GM06990 (cell line): ENCODE measurements at regions not wholly inside any gene's neighbourhood (a gene's known extent, or its start where the extent isn't known, plus 50 kb on each side); places are given as distances from the start of the nearest gene placed in this dataset.
"Not testable (repeated sequence)": the region's sequence is repeated elsewhere in the genome, so short reads cannot be mapped to it uniquely, and the experiment has no call there.

ENCODE experiments used
- DNase-seq: peaks from one replicate; pipeline ENCODE4 v3.0.0-alpha.2; 2011; ENCODE audit not compliant: insufficient read length; ENCODE audit errors: extremely low read depth
- H3K27me3 ChIP-seq: replicated peaks from 2 replicates; pipeline ENCODE4 v1.6.0; 2011; ENCODE audit warnings: low read length; ENCODE audit not compliant: control insufficient read depth, insufficient read depth
- H3K36me3 ChIP-seq: 2 replicates; pipeline ENCODE4 v1.5.1; 2011; ENCODE audit warnings: low read length; ENCODE audit not compliant: control insufficient read depth, insufficient read depth
- H3K4me3 ChIP-seq: replicated peaks from 2 replicates; pipeline ENCODE4 v1.5.1; 2011; ENCODE audit warnings: low read depth, mild to moderate bottlenecking, control low read depth, low read length
- TF ChIP-seq, protein P1 (sequence below): IDR thresholded peaks from 2 replicates; pipeline ENCODE4 v1.5.1; 2011; ENCODE audit warnings: low read length, control low read depth, mild to moderate bottlenecking, inconsistent platforms; ENCODE audit not compliant: insufficient read depth, poor library complexity, severe bottlenecking

DNA sequence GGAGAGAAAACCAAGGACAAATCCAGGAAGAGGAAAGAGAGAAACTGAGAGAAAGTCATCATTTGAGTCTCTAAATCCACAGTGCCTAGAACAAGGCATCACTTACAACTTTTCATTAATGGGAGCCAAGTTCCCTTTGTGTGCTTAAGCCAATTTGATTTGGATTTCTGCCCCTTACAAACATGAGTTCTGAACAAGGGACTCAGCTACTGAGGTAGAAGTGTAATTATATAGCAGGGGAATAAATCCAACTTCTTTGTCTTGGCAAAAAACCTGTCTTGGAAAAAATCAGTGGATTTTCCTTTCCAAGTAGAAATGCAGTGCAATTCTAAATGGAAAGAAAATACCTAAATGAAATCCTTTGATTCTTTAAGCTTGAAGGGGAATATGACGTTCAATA, 307.2 kb upstream of the CNTN3 start:
- H3K36me3 ChIP-seq, result no peaks in the 10 kb centered on the region
- H3K4me3 ChIP-seq, result no peak overlapping the region
- no peak for DNase-seq
- TF ChIP-seq, protein P1, sequence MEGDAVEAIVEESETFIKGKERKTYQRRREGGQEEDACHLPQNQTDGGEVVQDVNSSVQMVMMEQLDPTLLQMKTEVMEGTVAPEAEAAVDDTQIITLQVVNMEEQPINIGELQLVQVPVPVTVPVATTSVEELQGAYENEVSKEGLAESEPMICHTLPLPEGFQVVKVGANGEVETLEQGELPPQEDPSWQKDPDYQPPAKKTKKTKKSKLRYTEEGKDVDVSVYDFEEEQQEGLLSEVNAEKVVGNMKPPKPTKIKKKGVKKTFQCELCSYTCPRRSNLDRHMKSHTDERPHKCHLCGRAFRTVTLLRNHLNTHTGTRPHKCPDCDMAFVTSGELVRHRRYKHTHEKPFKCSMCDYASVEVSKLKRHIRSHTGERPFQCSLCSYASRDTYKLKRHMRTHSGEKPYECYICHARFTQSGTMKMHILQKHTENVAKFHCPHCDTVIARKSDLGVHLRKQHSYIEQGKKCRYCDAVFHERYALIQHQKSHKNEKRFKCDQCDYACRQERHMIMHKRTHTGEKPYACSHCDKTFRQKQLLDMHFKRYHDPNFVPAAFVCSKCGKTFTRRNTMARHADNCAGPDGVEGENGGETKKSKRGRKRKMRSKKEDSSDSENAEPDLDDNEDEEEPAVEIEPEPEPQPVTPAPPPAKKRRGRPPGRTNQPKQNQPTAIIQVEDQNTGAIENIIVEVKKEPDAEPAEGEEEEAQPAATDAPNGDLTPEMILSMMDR, result no peak
- H3K27me3 ChIP-seq, result no peaks in the 10 kb centered on the region

DNA sequence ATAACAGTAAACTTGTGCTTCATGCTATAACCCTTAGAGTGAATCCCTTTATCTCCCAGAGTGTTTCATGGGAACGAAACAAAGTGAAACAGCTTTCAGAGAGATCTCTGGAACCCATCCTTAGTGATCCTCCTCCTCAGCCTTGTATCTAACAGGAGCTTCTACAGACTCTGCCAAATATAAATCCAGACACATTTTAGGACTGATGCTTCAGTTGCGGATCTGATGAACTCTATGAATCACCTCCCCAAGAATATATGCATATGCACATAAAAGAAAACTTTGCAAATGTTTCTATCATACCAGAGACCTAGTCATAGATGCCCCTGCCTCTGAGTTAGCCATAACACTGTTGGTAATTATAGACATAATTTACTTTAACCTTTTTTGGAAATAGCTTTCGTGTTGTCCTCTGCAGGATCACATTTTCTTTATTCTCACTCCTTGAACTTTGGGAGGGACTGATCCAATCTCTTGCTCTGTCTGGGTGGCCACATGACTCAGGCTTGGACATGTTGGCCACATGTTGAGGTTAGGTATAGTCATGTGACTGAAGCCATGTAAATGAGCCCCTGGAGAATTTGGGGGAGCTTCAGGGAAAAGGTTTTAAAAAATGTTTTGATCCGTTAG, 306.4 kb upstream of the CNTN3 start:
- no peak overlapping the region for H3K4me3 ChIP-seq
- DNase-seq, result no peak
- TF ChIP-seq, protein P1, result no peak
- H3K27me3 ChIP-seq, result no peaks in the 10 kb centered on the region
- no peaks in the 10 kb centered on the region for H3K36me3 ChIP-seq

DNA sequence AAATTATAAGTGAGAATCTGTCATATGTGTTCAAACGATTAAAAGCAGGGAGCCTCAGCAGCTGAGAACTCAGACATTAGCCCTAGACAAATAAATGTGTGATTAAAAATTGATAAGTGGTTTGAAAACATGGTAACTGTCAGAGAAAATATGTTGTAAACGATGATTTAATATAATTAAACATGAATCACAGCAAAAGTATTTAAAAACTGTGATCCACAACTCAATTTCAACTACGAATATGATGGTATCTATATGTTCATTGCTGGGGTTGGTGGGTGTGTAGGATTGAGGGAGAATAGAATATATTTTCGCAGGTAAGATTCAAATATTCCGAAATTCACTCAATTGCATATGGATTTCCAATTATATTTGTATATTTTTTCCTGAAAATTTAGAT, 302.2 kb upstream of the CNTN3 start:
- TF ChIP-seq, protein P1, result no peak
- Histone ChIP-seq H3K36me3 (no peaks in the 10 kb centered on the region), H3K27me3 (no peaks in the 10 kb centered on the region), H3K4me3 (no peak overlapping the region)
- no peak for DNase-seq

DNA sequence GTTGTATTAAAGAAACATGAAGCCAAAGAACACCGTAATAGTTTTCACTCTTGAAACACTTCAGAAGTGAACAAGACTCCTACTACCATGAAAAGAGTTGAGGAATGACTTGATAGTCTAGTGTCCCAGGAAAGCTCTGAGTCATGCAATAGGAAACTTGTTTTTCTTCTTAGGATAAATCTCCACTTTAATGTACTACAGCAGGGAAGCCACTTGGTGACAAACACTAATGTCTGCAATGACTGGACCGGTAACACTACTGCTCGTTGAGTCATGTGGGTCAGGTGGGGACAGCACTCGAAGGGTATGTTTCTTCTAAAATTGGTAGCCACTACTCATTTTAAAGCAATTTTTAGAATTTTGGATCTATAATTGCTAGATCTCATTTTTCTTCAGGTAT, 291.7 kb upstream of the CNTN3 start:
- Histone ChIP-seq H3K36me3 (no peaks in the 10 kb centered on the region), H3K27me3 (no peaks in the 10 kb centered on the region), H3K4me3 (no peak overlapping the region)
- no peak for DNase-seq
- TF ChIP-seq, protein P1, result no peak

DNA sequence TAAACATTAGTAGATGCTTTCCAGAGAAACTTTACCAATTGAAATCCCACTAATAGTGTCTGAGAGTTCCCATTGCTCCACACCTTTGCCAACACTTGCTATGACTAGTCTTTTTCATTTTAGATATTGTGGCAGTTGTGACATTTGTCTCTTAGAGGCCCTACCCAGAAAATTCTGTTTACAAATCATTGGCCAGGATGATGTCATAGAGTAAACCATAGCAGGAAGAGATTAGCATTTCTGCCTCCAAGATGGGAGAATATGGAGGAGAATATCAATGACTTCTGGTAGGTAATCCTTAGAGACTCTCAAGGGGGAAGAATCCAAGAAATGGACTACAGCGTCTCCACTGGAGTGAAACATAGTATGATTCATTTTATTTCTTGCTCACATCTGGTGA, 291.0 kb upstream of the CNTN3 start:
- no peaks in the 10 kb centered on the region for H3K36me3 ChIP-seq
- no peaks in the 10 kb centered on the region for H3K27me3 ChIP-seq
- no peak for DNase-seq
- no peak overlapping the region for H3K4me3 ChIP-seq
- TF ChIP-seq, protein P1, result no peak

DNA sequence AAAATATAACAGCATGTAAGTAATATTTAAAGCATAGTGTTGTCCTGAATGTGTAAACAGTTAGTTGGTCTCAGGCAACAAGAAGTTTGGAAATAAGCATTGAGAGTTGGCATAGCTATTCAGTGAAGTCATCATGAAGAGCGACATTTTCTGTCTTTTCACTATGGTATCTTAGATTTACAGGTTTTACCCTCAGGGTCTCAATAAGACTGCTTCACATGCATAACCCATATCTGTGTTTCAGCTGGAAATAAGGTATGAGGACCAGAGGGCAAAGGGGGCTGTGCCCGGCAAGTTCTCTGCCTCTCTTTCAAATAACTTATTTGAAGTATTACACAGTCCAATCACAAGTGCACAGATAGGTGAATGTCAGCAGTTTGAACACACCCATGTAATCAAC, 290.2 kb upstream of the CNTN3 start:
- Histone ChIP-seq H3K27me3 (no peaks in the 10 kb centered on the region), H3K36me3 (no peaks in the 10 kb centered on the region), H3K4me3 (no peak overlapping the region)
- no peak for DNase-seq
- TF ChIP-seq, protein P1, result no peak

DNA sequence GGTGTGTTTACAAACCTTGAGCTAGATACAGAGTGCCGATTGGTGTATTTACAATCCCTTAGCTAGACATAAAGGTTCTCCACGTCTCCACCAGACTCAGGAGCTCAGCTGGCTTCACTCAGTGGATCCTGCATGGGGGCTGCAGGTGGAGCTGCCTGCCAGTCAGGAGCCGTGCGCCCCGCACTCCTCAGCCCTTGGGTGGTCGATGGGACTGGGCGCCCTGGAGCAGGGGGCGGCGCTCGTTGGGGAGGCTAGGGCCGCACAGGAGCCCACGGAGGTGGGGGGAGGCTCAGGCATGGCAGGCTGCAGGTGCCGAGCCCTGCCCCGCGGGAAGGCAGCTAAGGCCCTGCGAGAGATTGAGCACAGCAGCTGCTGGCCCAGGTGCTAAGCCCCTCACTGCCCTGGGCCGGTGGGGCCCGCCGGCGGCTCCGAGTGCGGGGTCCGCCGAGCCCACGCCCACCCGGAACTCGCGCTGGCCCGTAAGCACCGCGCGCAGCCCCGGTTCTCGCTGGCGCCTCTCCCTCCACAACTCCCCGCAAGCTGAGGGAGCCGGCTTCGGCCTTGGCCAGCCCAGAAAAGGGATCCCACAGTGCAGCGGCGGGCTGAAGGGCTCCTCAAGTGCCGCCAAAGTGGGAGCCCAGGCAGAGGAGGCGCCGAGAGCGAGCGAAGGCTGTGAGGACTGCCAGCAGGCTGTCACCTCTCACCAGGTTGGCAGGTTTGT, 285.5 kb upstream of the CNTN3 start:
- not testable (repeated sequence) for H3K4me3 ChIP-seq, DNase-seq, H3K27me3 ChIP-seq, H3K36me3 ChIP-seq
